AG09319 (cell line): ENCODE measurements at regions not wholly inside any gene's neighbourhood (a gene's known extent, or its start where the extent isn't known, plus 50 kb on each side); places are given as distances from the start of the nearest gene placed in this dataset.
A peak's percentile ranks its signal among the peaks of the same experiment; 100 is the strongest.

Experiments used
- DNase-seq: peaks from one replicate; pipeline ENCODE4 v3.0.0-alpha.2; 2010; ENCODE audit warnings: low read depth; ENCODE audit errors: extremely low read depth
- TF ChIP-seq, protein P1 (sequence below): IDR thresholded peaks from 2 replicates; pipeline ENCODE4 v1.5.1; 2011; ENCODE audit warnings: low read depth, mild to moderate bottlenecking, inconsistent platforms, low read length, moderate library complexity

DNA sequence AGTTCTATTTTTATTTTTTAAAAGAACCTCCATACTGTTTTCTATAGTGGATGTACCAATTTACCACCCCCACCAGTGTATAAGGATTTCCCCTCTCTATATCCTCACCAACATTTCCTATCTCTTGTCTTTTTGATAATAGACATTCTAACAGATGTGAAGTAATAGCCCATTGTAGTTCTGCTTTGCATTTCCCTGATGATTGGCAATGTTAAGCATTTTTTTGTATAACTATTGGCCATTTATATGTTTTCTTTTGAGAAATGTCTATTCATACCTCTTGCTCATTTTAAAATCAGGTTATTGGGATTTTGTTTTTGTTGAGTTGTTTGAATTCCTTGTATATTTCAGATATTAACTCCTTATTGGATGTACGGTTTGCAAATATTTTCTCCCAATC is 251.1 kb upstream of the HTR2C start:
- no peak for DNase-seq
- TF ChIP-seq, protein P1, sequence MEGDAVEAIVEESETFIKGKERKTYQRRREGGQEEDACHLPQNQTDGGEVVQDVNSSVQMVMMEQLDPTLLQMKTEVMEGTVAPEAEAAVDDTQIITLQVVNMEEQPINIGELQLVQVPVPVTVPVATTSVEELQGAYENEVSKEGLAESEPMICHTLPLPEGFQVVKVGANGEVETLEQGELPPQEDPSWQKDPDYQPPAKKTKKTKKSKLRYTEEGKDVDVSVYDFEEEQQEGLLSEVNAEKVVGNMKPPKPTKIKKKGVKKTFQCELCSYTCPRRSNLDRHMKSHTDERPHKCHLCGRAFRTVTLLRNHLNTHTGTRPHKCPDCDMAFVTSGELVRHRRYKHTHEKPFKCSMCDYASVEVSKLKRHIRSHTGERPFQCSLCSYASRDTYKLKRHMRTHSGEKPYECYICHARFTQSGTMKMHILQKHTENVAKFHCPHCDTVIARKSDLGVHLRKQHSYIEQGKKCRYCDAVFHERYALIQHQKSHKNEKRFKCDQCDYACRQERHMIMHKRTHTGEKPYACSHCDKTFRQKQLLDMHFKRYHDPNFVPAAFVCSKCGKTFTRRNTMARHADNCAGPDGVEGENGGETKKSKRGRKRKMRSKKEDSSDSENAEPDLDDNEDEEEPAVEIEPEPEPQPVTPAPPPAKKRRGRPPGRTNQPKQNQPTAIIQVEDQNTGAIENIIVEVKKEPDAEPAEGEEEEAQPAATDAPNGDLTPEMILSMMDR, result no peak

DNA sequence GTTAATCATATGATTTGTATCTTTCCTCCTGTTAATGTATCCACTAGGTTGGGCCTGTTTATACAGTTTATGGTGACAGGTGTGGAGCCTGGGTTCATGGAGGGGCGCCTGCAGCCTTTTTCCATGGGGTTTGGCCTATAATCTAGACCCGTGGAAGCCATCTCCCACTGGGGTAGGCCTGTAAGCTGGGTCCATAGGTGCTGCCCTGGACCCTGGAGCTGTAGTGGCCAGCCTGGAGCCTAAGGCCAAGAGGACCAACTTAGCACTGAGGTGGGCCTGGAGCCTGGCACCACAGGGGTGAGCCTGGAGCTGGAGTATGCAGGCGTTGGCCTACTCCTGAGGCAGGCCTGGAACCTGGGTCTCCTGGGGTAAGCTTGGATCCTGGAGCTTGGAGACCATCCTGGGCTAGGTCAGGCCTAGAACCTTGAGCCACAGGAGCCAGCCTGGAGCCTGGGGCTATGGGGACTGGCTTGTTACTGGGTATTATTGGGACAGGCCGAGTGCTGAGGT is 249.4 kb upstream of the HTR2C start:
- no peak for DNase-seq
- TF ChIP-seq, protein P1, result no peak

DNA sequence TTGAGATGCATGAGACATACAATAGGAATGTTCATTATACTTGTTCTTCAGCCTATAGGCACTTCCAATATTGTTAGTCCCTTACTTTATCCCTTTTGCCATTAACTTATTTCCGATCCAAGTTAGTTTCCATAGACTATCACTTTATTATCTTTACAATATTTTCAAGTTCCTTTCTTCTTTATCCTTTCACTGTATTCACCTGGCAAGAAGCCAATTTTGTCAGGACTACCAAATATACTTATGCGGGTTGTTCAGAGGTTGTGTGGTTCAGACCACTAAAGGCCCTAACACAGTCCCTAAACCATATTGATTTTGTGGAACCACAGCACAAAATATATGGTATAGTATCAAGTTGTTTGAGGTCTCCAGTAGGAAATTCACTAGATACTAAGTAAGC is 245.0 kb upstream of the HTR2C start:
- TF ChIP-seq, protein P1, result no peak
- no peak for DNase-seq

DNA sequence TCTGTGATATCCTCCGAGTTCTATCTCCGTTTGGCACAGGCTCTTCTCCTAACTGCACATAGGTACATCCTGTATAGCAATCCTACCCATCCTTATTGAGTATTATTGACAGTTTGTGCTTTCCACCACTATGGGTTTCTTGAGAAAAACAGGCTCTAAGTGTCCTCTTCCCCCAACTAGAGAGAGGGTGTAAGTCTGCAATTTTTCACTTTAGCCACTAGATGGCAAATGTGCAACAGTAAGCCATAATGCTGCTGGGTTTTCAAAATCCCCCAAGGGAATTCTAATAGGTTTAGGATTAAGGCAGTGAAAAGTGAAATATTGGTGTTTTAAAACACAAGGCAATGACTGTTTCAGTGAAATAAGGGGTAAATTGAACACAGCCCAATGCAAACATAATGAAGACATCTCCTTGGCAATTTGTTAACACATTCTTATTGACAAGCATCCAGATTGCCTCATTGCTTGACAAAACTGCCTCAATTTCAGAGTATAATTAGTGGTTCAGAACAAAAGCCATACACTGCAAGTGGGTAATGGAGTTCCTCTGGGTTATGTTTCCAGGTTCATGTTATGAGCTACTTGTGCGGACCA is 239.0 kb upstream of the HTR2C start:
- TF ChIP-seq, protein P1, result peak; percentile 73
- DNase-seq, result peak; percentile 1

DNA sequence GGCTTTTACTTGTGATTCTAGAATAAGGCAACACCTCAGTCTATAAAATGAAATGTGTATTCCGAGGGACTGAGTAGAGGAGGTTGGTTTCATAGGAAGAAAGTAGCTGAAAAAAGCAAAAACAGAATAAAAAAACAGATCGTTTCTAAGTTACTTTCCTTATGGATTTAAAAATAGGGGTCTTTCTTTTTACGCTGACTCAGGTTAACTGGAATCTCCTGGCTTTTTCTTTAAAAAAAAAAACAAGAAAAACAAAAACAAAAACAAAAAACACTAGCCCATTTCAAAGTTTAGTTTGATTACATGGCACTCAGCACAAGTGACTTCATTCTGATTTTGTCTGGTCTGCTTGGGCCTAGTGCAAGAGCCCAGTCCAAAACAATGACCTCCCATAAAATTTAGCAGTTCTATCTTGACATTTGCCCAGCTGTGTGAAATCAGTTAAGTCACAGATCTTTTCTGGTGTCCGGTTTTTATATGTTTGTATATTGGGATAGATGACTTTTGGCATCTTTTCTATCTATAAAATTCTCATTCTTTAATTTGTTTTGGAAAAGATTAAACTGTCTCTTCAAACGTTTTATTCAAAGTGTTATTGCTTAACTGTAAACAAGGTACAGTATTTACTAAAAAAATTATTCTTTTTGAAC is 222.7 kb upstream of the HTR2C start:
- TF ChIP-seq, protein P1, result no peak
- no peak for DNase-seq

DNA sequence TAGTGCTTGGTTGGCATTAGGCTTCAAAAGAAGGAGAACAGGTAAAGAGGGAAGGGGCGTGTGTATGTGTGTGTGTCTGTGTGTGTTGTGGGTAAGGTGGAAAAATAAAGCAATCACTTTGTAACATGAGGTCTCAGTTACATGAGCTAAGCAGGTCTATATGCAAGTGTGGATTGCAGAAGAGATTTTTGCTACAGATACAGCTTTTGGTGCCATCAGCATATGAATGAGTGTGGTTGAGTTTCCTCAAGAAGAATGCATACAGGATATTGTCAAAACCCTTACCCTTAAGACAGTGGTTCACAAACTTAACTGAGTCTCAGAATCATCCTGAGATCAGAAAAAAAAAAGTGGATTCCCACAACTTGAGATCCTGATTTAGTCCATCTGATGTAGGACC is 220.5 kb upstream of the HTR2C start:
- no peak for DNase-seq
- TF ChIP-seq, protein P1, result no peak

DNA sequence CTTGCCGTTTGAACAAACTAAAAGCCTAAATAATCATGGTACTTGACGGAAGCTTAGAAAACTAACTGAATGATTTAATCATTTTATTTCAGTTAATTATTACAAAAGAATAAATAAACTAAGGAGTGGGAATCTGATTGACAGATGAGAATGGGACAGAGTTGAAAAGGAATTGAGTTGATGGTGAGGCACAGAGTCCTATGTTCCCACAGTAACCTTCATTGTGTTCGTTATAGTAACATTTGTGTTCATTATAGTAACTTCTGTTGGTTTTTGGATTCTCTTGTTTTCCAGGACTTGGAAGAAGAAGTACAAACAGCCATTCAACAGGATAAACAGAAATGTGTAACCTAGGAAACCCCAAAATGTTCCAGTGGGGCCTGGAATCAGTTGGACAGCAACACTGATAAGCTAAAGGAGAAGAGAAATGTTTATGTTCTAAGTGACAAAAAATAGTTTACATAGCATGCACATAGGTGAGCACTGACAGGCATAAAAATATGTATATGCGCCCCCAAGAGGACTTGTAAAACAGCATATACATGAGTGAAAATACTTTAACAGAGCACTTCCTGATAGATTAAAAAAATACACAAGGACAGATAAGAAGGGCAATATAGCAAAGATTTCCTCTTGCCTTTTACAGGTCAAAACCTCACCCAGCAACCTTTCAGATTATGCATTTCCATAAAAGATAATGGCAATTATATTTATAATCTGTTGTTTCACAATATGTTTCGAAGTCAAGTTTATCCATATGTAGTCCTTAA is 218.6 kb upstream of the HTR2C start:
- TF ChIP-seq, protein P1, result no peak

More for the DNA sequence above, 218.6 kb upstream of the HTR2C start:
- DNase-seq, result no peak
